ENCODE measurements at regions not wholly inside any gene's neighbourhood (a gene's known extent, or its start where the extent isn't known, plus 50 kb on each side); places are given as distances from the start of the nearest gene placed in this dataset.

DNA sequence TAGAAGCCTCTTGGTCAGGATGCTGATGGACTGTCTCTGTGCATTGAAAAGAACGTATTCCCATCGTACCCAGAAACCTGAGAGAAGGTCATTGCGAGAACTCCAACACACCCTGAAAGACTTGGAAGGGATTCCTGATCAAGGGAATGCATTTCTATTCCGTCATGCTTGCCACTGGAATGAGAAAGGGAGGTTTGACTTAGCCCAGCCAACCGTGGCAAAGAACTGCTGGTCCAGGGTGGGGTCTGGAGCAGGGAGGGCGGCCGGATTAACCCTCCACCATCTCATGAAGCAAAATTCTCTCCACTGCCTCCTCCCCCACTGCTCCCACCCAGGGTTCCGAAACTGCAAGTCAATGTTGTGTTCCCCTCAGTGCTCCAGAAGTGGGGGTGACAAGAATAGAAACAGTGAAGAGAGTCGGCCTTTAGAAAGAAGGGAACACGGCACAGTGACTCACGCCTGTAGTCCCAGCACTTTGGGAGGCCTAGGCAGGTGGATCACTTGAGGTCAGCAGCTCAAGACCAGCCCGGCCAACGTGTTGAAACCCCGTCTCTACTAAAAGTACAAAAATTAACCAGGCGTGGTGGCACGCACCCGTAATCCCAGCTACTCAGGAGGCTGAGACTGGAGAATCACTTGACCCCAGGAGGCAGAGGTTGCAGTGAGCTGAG, 137.5 kb upstream of the MGMT start:
- Histone ChIP-seq H3K9me3 (ENCODE audit: control insufficient read depth, low read length) (no peaks in the 10 kb centered on the region), H3K27ac (ENCODE audit: low read length, poor library complexity, severe bottlenecking) (no peak overlapping the region), H2BK5ac (ENCODE audit: low read depth, low read length, poor library complexity, severe bottlenecking) (no peak overlapping the region), H3K4ac (ENCODE audit: low read depth in 1 of 2, low read length in 2 of 2) (no peak overlapping the region), H3K4me3 (ENCODE audit: insufficient read depth in 1 of 2, low read depth in 1 of 2, low read length in 2 of 2) (no peak overlapping the region), H3K9ac (ENCODE audit: low read length) (no peak overlapping the region), H2BK12ac (ENCODE audit: low read length in 2 of 2) (no peak overlapping the region), H4K8ac (ENCODE audit: low read length) (no peak overlapping the region), H2BK120ac (ENCODE audit: low read depth, low read length) (no peak overlapping the region), H3K23ac (ENCODE audit: low read length in 2 of 2) (no peak overlapping the region), H3K4me1 (ENCODE audit: control insufficient read depth, insufficient read depth, low read depth, low read length) (no peaks in the 10 kb centered on the region), H2AFZ (ENCODE audit: low read depth, low read length) (no peak overlapping the region), H2BK15ac (ENCODE audit: low read depth, poor library complexity, severe bottlenecking) (no peak overlapping the region), H3K36me3 (ENCODE audit: control insufficient read depth in 1 of 2, insufficient read depth in 2 of 2, low read depth in 1 of 2, low read length in 2 of 2) (no peaks in the 10 kb centered on the region), H3K79me1 (replicated peaks; ENCODE audit: low read length, poor library complexity, severe bottlenecking) (no peaks in the 10 kb centered on the region), H3K14ac (ENCODE audit: low read length in 2 of 2) (no peak overlapping the region), H4K91ac (ENCODE audit: low read length) (no peak overlapping the region), H3K27me3 (ENCODE audit: control insufficient read depth in 1 of 2, insufficient read depth in 1 of 2, low read length in 2 of 2) (peaks cover 0 to 34% of the 10 kb centered on the region in 2 experiments), H3K4me2 (ENCODE audit: low read length, poor library complexity, severe bottlenecking) (no peak overlapping the region), H2AK5ac (ENCODE audit: low read length, severe bottlenecking) (no peak overlapping the region), H3K18ac (ENCODE audit: low read depth in 1 of 2, low read length in 2 of 2) (no peak overlapping the region)
- WGBS: 88% methylated on average over 15 of the region's 17 CpGs
- DNase-seq: no peak

DNA sequence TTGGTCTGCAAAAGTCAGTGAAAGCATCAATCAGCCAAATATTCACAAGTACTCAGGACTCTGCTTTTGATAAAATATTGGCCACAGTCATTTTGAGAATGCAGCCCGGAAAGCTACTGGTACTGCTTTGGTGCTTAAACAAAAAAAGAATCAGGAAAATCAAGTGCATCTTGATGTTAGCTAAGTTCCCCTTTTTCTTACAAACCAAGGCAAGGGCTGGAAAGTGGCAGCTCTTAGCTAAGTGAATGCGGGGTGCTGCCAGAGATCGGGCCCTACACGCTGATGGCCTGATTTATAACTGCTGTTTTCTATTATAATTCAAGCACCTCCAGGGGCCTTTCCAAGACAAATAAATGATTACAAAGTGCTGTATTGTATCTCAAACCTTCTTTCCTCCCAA, 136.8 kb upstream of the MGMT start:
- DNase-seq: no peak
- H3K27ac ChIP-seq (ENCODE audit: low read length, poor library complexity, severe bottlenecking): no peak overlapping the region
- H2BK15ac ChIP-seq (ENCODE audit: low read depth, poor library complexity, severe bottlenecking): no peak overlapping the region
- H3K9ac ChIP-seq (ENCODE audit: low read length): no peak overlapping the region
- no peaks in the 10 kb centered on the region for H3K79me1 ChIP-seq (replicated peaks; ENCODE audit: low read length, poor library complexity, severe bottlenecking)
- 88% methylated on average over 4 of the region's 4 CpGs for WGBS
- no peak overlapping the region for H2BK5ac ChIP-seq (ENCODE audit: low read depth, low read length, poor library complexity, severe bottlenecking)
- H2AFZ ChIP-seq (ENCODE audit: low read depth, low read length): no peak overlapping the region
- no peak overlapping the region for H3K4me2 ChIP-seq (ENCODE audit: low read length, poor library complexity, severe bottlenecking)
- no peak overlapping the region for H2BK12ac ChIP-seq (ENCODE audit: low read length in 2 of 2)
- H3K23ac ChIP-seq (ENCODE audit: low read length in 2 of 2): no peak overlapping the region
- no peaks in the 10 kb centered on the region for H3K4me1 ChIP-seq (ENCODE audit: control insufficient read depth, insufficient read depth, low read depth, low read length)
- no peak overlapping the region for H3K4me3 ChIP-seq (ENCODE audit: insufficient read depth in 1 of 2, low read depth in 1 of 2, low read length in 2 of 2)
- no peak overlapping the region for H4K91ac ChIP-seq (ENCODE audit: low read length)
- no peak overlapping the region for H2BK120ac ChIP-seq (ENCODE audit: low read depth, low read length)
- no peak overlapping the region for H3K14ac ChIP-seq (ENCODE audit: low read length in 2 of 2)
- H2AK5ac ChIP-seq (ENCODE audit: low read length, severe bottlenecking): no peak overlapping the region
- H3K9me3 ChIP-seq (ENCODE audit: control insufficient read depth, low read length): no peaks in the 10 kb centered on the region
- H3K18ac ChIP-seq (ENCODE audit: low read depth in 1 of 2, low read length in 2 of 2): no peak overlapping the region
- peaks cover 0 to 27% of the 10 kb centered on the region in 2 experiments for H3K27me3 ChIP-seq (ENCODE audit: control insufficient read depth in 1 of 2, insufficient read depth in 1 of 2, low read length in 2 of 2)
- no peak overlapping the region for H4K8ac ChIP-seq (ENCODE audit: low read length)
- no peak overlapping the region for H3K4ac ChIP-seq (ENCODE audit: low read depth in 1 of 2, low read length in 2 of 2)
- H3K36me3 ChIP-seq (ENCODE audit: control insufficient read depth in 1 of 2, insufficient read depth in 2 of 2, low read depth in 1 of 2, low read length in 2 of 2): no peaks in the 10 kb centered on the region

DNA sequence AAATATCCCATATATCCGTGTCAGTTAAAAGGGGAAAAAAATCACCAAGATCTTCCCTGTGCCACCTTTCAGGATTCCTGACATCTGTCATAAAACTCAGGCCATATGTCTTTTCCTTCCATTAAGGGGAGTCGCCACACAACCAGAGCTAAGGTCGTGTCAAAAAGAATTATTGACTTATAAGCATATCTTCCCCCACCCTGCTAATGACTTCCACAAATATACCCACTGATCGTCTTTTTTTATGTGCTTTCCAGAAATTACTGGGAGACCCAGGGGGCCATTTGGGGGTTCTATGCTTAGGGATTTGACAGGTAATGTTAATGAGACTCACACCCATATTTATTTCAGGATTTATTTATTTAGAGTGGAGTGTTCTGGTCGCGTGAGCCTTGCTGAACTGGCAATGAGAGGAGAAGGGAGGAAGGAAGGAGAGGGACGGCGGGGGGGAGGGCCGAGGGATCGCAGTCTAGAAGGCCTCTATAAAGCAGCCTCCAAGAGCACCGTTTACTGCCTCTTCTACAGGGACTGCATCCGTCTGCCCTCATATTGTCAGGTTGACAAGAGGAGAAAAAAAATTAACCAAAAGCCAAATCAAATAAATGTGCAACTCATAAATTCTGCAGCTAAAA, 135.7 kb upstream of the MGMT start:
- no peak overlapping the region for H3K9ac ChIP-seq (ENCODE audit: low read length)
- DNase-seq: no peak
- no peak overlapping the region for H3K4ac ChIP-seq (ENCODE audit: low read depth in 1 of 2, low read length in 2 of 2)
- H2BK15ac ChIP-seq (ENCODE audit: low read depth, poor library complexity, severe bottlenecking): no peak overlapping the region
- H2AK5ac ChIP-seq (ENCODE audit: low read length, severe bottlenecking): no peak overlapping the region
- H3K23ac ChIP-seq (ENCODE audit: low read length in 2 of 2): no peak overlapping the region
- H2BK12ac ChIP-seq (ENCODE audit: low read length in 2 of 2): no peak overlapping the region
- no peak overlapping the region for H4K8ac ChIP-seq (ENCODE audit: low read length)
- H3K4me2 ChIP-seq (ENCODE audit: low read length, poor library complexity, severe bottlenecking): no peak overlapping the region
- no peak overlapping the region for H3K18ac ChIP-seq (ENCODE audit: low read depth in 1 of 2, low read length in 2 of 2)
- H3K14ac ChIP-seq (ENCODE audit: low read length in 2 of 2): no peak overlapping the region
- no peaks in the 10 kb centered on the region for H3K4me1 ChIP-seq (ENCODE audit: control insufficient read depth, insufficient read depth, low read depth, low read length)
- H2AFZ ChIP-seq (ENCODE audit: low read depth, low read length): no peak overlapping the region
- H3K27me3 ChIP-seq (ENCODE audit: control insufficient read depth in 1 of 2, insufficient read depth in 1 of 2, low read length in 2 of 2): peaks cover 0 to 21% of the 10 kb centered on the region in 2 experiments
- no peak overlapping the region for H2BK120ac ChIP-seq (ENCODE audit: low read depth, low read length)
- no peak overlapping the region for H3K4me3 ChIP-seq (ENCODE audit: insufficient read depth in 1 of 2, low read depth in 1 of 2, low read length in 2 of 2)
- no peak overlapping the region for H4K91ac ChIP-seq (ENCODE audit: low read length)
- H3K9me3 ChIP-seq (ENCODE audit: control insufficient read depth, low read length): no peaks in the 10 kb centered on the region
- H3K36me3 ChIP-seq (ENCODE audit: control insufficient read depth in 1 of 2, insufficient read depth in 2 of 2, low read depth in 1 of 2, low read length in 2 of 2): no peaks in the 10 kb centered on the region
- no peak overlapping the region for H2BK5ac ChIP-seq (ENCODE audit: low read depth, low read length, poor library complexity, severe bottlenecking)
- 62% methylated on average over 7 of the region's 12 CpGs for WGBS
- no peak overlapping the region for H3K27ac ChIP-seq (ENCODE audit: low read length, poor library complexity, severe bottlenecking)
- H3K79me1 ChIP-seq (replicated peaks; ENCODE audit: low read length, poor library complexity, severe bottlenecking): no peaks in the 10 kb centered on the region

DNA sequence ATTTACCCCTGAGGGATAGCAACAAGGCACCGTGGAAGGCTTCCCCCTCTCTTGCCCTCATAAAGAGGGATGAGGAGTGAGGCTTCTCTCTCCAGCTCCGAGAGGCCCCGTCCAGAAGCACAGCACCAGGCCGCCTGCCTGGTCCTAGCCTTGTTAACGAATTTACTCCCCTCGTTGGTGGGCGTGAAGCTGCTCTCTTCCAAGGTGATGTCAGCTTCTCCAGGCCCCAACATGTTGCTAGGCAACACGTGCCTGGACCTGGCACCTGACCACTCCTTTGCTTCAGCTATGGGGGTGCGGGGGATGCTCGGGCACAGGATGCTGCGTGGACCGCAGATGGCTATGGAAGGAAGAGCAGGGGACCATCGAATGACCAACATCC, 135.2 kb upstream of the MGMT start:
- Histone ChIP-seq H3K23ac (ENCODE audit: low read length in 2 of 2) (no peak overlapping the region), H3K4me1 (ENCODE audit: control insufficient read depth, insufficient read depth, low read depth, low read length) (no peaks in the 10 kb centered on the region), H2BK120ac (ENCODE audit: low read depth, low read length) (no peak overlapping the region), H3K14ac (ENCODE audit: low read length in 2 of 2) (no peak overlapping the region), H3K18ac (ENCODE audit: low read depth in 1 of 2, low read length in 2 of 2) (no peak overlapping the region), H3K4ac (ENCODE audit: low read depth in 1 of 2, low read length in 2 of 2) (no peak overlapping the region), H3K27me3 (ENCODE audit: control insufficient read depth in 1 of 2, insufficient read depth in 1 of 2, low read length in 2 of 2) (peaks cover 0 to 16% of the 10 kb centered on the region in 2 experiments), H3K9ac (ENCODE audit: low read length) (no peak overlapping the region), H3K36me3 (ENCODE audit: control insufficient read depth in 1 of 2, insufficient read depth in 2 of 2, low read depth in 1 of 2, low read length in 2 of 2) (no peaks in the 10 kb centered on the region), H2AFZ (ENCODE audit: low read depth, low read length) (no peak overlapping the region), H4K91ac (ENCODE audit: low read length) (no peak overlapping the region), H3K4me3 (ENCODE audit: insufficient read depth in 1 of 2, low read depth in 1 of 2, low read length in 2 of 2) (no peak overlapping the region), H3K9me3 (ENCODE audit: control insufficient read depth, low read length) (no peaks in the 10 kb centered on the region), H3K4me2 (ENCODE audit: low read length, poor library complexity, severe bottlenecking) (no peak overlapping the region), H2BK15ac (ENCODE audit: low read depth, poor library complexity, severe bottlenecking) (no peak overlapping the region), H4K8ac (ENCODE audit: low read length) (no peak overlapping the region), H2AK5ac (ENCODE audit: low read length, severe bottlenecking) (no peak overlapping the region), H2BK12ac (ENCODE audit: low read length in 2 of 2) (no peak overlapping the region), H3K79me1 (replicated peaks; ENCODE audit: low read length, poor library complexity, severe bottlenecking) (no peaks in the 10 kb centered on the region), H2BK5ac (ENCODE audit: low read depth, low read length, poor library complexity, severe bottlenecking) (no peak overlapping the region), H3K27ac (ENCODE audit: low read length, poor library complexity, severe bottlenecking) (no peak overlapping the region)
- DNase-seq: no peak
- WGBS: 92% methylated on average over 13 of the region's 13 CpGs

Data from mesenchymal stem cell (in vitro differentiated cells and primary cell).